ENCODE measurements at regions not wholly inside any gene's neighbourhood (a gene's known extent, or its start where the extent isn't known, plus 50 kb on each side); places are given as distances from the start of the nearest gene placed in this dataset.

GRCh38 chr1:57655161-57655560 lies 231.3 kb upstream of the DAB1 start:
- TF ChIP-seq ISL1 (CRISPR knock-in tag; IDR thresholded peaks at IDR 0.05) (no peak), ARNTL (CRISPR knock-in tag; IDR thresholded peaks at IDR 0.05; ENCODE audit: borderline replicate concordance, low read depth) (no peak), CREB5 (CRISPR knock-in tag; IDR thresholded peaks at IDR 0.05; ENCODE audit: low read depth) (no peak), ZFP3 (CRISPR knock-in tag; IDR thresholded peaks at IDR 0.05) (no peak), PPARA (CRISPR knock-in tag; IDR thresholded peaks at IDR 0.05; ENCODE audit: borderline replicate concordance) (no peak), TOX (CRISPR knock-in tag; IDR thresholded peaks at IDR 0.05; ENCODE audit: borderline replicate concordance) (no peak), PATZ1 (CRISPR knock-in tag; IDR thresholded peaks at IDR 0.05; ENCODE audit: borderline replicate concordance) (no peak), BACH2 (CRISPR knock-in tag; IDR thresholded peaks at IDR 0.05; ENCODE audit: borderline replicate concordance) (no peak), ZFP30 (CRISPR knock-in tag; IDR thresholded peaks at IDR 0.05) (no peak)
- TF ChIP-seq, protein P1, sequence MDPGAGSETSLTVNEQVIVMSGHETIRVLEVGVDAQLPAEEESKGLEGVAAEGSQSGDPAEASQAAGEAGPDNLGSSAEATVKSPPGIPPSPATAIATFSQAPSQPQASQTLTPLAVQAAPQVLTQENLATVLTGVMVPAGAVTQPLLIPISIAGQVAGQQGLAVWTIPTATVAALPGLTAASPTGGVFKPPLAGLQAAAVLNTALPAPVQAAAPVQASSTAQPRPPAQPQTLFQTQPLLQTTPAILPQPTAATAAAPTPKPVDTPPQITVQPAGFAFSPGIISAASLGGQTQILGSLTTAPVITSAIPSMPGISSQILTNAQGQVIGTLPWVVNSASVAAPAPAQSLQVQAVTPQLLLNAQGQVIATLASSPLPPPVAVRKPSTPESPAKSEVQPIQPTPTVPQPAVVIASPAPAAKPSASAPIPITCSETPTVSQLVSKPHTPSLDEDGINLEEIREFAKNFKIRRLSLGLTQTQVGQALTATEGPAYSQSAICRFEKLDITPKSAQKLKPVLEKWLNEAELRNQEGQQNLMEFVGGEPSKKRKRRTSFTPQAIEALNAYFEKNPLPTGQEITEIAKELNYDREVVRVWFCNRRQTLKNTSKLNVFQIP (CRISPR knock-in tag; IDR thresholded peaks at IDR 0.05; ENCODE audit: borderline replicate concordance, low read depth) = no peak
